CD4-positive, alpha-beta T cell treated with Interferon gamma for 1 hour (primary cell): ENCODE measurements at regions not wholly inside any gene's neighbourhood (a gene's known extent, or its start where the extent isn't known, plus 50 kb on each side); places are given as distances from the start of the nearest gene placed in this dataset.

Source experiments
- DNase-seq: peaks from one replicate; pipeline ENCODE4 v3.0.0-alpha.2; 2020

DNA sequence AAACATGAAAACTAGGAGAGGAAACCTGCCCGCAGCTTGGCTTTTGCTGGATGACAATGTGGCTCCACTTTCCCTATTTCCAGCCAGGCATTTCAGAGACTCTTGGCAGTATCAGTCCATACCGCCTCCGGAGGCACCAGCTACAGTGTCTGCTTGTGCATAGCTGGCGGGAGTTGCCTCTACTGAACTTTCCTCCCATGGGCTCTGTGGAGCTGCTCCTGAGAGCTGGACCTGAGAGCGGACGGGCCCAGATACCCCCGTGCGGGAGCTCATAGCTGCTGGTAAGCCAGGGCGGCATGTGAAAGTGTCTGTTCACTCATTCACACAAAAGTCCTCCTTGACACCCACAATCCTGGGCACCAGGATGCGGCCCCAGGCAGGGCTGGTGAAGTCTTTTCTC is 130.3 kb upstream of the PMEPA1 start:
- DNase-seq, result no peak

DNA sequence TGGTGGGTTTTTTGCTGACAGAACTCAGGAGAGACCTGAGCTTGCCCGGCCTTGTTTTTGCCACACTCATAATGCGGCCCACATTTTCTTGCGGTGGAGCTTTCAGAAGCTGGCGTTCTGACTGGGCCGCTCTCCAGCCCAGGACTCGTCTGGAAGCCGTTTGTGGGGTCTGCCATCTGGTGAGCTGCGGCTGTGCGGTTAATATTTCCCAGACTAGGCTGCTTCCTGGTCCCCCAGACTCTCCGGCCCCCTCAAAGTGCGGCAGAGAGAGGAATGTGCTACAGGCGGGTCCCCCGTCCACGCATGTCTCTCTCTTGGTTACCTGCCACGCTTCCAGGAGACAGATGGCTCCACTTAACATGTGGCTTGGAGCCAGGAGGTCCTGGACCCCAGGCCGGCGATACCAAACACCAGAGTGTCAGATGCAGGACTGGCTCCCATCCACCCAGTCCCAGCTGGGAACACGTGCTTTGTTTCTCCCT is 128.9 kb upstream of the PMEPA1 start:
- no peak for DNase-seq

DNA sequence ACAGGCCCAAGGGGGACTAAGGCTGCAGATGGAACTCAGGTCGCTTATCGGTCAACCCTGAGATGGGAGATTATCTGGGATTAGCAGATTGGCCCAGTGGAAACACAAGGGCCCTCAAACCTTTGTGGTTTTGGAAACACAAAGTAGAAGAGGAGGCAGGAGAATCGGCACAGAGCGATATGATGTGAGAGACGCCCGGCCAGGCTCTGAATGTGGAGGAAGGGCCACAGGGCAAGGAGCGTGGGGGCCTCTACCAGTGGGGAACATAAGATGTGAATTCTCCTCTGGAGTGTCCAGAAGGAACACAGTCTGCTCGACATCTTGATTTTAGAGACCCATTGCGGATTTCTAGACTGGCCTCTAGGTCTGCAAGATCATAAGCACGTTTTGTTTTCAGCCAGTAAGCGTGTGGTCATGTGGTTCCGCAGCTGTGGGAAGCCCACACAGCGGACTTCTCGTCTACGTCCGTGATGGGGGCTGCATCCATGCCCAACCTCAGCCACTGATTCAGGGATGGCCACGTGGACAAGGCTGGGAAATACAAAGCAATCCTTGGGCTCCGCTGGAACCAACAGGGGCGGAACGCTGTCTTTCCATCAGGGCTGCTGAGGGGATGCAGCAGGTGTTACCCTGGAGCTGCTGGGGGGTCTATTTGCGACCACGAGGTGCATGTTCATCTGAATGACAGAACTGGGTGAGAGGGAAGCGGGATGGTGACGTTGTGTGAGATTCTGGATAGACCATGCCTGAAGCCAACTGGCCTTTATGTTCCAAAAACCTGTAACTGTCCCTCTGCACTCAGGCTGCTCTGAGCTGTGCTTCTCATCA is 127.6 kb upstream of the PMEPA1 start:
- no peak for DNase-seq

DNA sequence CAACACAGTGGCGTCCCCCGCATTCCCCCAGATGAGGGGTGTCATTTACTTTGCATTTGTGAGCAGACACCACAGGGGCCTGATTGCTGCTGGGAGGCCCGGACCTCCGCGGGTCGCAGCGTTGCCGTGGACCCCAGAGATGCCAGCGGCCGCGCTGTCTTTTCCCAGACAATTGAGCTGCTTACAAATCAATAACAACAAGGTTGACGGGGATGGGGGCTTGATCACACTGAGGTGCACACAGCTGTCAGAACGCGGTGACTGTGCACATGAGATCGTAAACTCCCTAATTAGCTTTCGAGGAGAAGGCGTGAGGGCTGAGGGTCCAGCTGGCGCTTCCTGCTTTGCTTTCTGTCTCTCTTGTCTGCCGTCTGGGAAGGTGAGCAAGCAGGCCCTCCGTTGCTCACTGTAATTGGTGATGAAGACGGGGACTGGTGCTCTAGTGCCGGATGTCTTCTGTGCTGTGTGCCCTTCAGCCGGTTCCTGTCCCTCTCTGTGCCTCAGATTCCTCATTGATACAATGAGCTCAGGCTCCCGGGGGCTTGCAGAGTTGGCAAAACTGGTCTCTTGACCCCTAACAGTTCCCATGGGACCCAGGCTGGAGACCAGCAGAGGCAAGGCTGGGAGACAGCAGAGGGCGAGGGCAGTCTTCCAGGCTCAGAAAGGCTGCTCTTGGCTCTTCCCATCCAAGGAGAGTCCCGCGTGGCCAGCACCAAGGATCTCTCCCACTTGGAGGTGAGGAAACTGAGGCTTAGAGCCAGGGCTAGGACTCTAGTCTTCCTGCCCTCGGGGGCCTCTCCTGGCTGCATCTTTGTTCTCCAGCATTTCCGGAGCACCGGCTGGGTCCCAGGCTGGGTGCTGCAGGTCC is 126.0 kb upstream of the PMEPA1 start:
- DNase-seq, result no peak

GRCh38 chr20:57835074-57835452 is 125.2 kb upstream of the PMEPA1 start:
- DNase-seq, result no peak

- no peak for DNase-seq
Observed at GRCh38 chr20:57834306-57835073, 124.7 kb upstream of the PMEPA1 start.

DNA sequence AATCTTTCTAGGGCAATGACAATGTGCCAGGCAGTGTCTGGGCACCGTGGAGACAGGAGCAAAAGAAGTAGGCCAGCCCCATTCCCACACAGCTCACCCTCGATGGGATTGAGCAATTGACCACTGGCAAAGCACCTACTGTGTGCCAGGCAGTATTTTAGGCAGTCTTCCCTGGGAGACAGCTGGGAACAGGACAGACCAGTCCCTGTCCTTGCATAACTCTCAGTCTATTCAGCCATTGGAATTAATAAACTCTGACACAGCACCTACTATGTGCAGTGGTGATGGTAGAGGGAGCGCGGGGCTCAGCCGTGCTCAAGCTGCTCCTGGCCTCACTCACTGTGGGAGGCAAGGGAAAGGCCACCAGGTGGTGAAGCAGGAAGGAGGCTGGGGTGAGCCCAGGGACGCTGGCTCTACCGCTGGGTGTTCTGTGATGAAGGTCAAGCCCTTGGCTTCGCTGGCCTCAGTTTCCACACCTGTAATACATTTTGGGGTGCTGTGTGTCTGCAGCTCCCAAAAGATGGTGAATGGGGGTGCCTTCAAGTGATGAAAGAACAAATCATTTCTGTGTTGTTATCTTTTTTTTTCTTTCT is 122.3 kb upstream of the PMEPA1 start:
- no peak for DNase-seq

DNA sequence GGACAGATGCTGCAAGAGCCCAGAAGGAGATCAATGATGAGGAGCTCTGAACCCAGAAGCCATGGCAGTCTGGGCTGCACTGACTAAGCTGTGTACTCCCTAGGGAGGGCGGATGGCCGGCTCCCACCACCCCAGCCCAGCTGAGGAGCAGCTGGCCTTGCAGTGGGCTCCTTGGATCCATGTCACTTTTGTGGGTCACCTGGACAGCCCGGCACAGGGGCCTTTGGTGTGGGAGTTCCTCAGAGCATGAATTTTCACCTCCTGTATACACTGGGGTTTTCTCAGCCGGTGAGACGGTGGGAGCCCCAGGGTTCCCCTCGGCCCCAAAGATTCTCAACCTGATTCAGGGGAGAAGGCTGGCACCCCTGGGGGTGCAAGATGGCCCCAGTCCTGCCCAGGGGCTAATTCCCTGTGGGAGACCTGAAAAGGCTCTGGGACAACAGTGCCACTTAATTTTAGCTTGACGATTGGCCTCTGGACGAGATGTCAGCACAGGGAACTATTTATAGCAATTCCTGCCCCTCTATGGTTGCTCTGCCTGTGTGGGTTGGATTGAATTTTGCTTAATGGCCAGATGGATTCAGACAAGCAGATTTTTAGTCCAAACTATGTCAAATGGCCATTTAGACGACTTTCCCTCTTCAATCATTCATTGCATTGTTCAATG is 121.6 kb upstream of the PMEPA1 start:
- no peak for DNase-seq

GRCh38 chr20:57830515-57830895 is 120.7 kb upstream of the PMEPA1 start:
- no peak for DNase-seq

DNA sequence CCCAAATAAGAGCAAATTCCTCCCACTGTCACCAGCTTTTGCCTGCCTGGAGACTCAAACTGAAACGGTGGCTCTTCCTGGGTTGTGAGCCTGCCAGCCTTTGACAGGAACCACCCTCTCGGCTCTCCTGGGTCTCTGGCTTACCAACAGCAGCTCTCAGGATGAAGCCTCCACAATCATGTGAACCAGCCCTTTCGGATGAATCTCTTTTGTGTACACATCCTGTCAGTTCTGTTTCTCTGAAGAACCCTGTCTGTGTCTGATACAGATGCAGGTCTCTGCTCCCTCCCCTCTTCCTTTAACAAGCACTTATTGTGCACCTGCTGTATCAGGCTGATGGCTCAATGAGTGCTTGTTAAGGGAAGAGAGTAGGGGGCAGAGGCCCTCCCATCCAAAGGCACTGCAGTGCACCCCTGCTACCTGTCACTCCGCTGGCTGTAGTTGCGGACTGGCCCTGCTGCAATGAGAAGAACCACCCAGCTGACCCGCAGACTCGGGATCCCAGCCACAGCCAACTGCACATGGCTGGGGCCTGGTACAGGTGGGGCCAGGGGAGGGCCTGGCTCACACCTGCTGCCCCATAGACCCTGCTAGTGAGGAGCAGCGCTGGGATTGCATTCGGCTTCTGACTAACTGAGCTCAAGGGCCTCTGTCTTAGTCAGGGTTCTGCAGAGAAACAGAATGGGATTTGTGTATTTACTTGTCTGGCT is 120.1 kb upstream of the PMEPA1 start:
- no peak for DNase-seq

GRCh38 chr20:57829336-57829735 is 119.5 kb upstream of the PMEPA1 start:
- DNase-seq, result no peak

- no peak for DNase-seq
Observed at GRCh38 chr20:57828696-57829095, 118.9 kb upstream of the PMEPA1 start.

DNA sequence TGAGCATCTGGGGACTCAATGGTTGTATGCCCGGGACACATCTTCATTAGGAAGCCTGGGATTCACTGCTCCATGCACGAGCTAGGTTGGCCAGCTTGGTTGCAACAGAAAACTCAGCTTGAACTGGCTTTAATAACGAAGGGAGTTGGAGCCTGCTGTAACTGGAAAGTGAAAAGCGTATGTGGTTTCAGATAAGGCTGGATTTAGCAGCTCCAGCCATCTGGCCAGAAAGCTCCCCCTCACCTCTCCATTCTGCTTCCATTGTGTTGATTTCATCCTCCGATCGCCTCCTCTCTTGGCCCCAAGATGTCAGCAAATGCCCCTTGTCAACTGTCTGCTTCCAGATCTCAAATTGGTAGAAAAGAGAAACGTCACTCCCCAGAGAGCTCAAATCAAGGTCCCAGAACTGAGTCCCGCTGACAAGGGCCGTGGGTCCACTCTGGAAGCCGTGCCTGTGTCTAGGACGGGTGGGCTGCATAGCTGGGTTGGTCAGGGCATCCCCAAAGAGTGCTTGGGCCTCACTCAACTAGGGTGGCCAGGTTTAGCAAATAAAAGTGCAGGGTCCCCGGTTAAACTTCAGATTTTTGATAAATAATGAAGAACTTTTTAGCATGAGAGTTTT is 117.0 kb upstream of the PMEPA1 start:
- no peak for DNase-seq

DNA sequence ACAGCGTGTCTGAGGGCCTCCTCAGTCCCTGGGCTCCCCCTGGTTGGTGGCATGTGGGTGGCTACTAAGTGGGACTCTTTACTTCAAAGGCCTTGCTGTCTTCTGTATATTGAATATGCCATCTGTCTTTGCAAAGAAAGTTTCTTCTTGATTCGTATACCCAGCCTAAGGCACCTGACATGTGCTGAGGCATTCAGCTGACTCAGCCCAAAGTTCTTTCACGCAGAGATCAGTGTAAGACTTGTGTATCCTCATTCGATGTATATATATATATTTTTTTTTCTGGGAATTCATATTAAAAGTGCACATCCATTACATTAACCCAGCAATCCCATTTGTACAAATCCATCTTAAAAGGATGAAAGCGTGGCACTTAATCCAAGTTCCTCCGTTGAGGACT is 115.1 kb upstream of the PMEPA1 start:
- DNase-seq, result no peak

GRCh38 chr20:57821935-57822334 is 112.1 kb upstream of the PMEPA1 start:
- no peak for DNase-seq

GRCh38 chr20:57819691-57820380 is 110.0 kb upstream of the PMEPA1 start:
- no peak for DNase-seq

- no peak for DNase-seq
Observed at GRCh38 chr20:57819291-57819690, 109.5 kb upstream of the PMEPA1 start.

DNA sequence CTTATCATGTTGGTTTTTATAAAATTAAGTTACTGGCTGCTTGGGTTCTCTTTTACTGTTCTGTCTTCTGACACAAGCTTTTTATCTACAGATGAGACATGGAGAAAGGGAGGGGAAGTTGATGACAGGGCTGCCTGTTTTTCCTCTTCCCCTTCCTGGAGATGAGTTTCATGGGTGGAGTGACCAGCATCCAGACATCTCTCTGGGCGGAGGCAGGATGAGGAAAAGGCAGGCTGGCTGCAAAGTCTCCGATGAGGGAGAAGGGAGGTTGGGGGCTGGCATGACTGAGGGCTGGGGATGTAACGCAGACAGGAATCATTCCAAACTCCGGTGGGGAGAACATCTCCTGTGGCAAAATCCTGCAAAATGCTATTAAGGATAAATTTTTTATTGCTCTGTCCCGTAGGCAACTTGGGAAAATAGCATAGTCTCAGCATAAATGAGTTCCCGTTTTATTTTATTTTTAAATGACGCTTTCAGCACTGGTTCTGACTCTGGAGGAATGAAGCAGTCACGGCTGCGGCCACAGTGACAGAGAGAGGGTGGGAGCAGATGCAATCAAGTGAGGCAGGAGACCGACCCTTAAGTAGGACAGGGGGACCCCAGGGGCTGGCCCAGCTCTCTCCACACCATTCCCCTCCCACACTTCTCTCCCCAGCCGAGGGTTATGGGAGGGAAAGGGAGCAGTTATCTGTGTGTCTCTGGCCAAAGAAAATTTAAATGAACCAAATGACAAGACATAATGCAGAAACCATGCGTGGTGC is 108.8 kb upstream of the PMEPA1 start:
- DNase-seq, result no peak

GRCh38 chr20:57815405-57815804 is 105.6 kb upstream of the PMEPA1 start:
- DNase-seq, result no peak

DNA sequence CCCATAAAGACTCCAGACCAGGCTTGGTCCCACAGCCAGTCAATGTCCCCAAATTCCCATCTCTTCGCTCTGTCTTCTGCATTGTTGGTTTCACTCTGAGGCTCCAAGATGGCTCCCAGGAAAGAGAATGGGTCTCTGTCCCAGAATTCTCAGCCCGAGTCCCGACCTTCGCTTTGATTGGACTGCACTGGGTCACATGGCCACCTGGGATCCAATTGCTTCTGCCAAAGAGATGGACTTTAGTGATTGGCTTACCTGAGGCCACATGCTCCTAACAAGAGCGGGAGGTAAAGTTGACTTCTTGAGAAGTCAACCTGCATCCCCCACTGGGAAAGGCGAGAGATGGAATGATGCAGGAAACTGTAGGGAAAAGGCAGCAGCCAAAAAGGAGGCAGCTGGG is 104.7 kb upstream of the PMEPA1 start:
- no peak for DNase-seq
